Neural cell (in vitro differentiated cells): ENCODE measurements at regions not wholly inside any gene's neighbourhood (a gene's known extent, or its start where the extent isn't known, plus 50 kb on each side); places are given as distances from the start of the nearest gene placed in this dataset.

Source experiments
- CTCF ChIP-seq: fragments of 450-650 bp; IDR thresholded peaks from 2 replicates; pipeline ENCODE4 v1.5.1; 2014; ENCODE audit warnings: antibody characterized with exemption, mild to moderate bottlenecking, moderate library complexity; ENCODE audit not compliant: poor library complexity, severe bottlenecking
- EP300 ChIP-seq: fragments of 450-650 bp; conservative IDR thresholded peaks from 2 replicates; pipeline ENCODE4 v1.6.1; 2014; ENCODE audit warnings: antibody characterized with exemption, mild to moderate bottlenecking, moderate library complexity; ENCODE audit not compliant: poor library complexity, severe bottlenecking
- MXI1 ChIP-seq: fragments of 450-650 bp; conservative IDR thresholded peaks from 2 replicates; pipeline ENCODE4 v1.6.1; 2014; ENCODE audit warnings: antibody characterized with exemption, mild to moderate bottlenecking; ENCODE audit not compliant: poor library complexity, severe bottlenecking
- RAD21 ChIP-seq: fragments of 450-650 bp; conservative IDR thresholded peaks from 2 replicates; pipeline ENCODE4 v1.6.1; 2014; ENCODE audit warnings: antibody characterized with exemption, mild to moderate bottlenecking, moderate library complexity

DNA sequence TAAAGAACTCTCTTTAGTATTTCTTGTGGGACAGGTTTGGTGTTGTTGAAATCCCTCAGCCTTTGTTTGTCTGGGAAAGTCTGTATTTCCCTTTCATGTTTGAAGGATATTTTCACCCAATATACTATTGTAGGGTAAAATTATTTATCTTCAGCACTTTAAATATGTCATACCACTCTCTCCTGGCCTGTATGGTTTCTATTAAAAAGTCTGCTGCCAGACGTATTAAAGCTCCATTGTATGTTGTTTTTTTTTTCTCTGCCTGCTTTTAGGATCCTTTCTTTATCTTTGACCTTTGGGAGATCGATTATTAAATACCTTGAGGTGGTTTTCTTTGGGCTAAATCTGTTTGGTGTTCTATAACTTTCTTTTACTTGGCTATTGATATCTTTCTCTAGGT, 119.0 kb upstream of the TBC1D5 start:
- TF ChIP-seq CTCF (no peak), MXI1 (no peak), EP300 (no peak), RAD21 (no peak)
